Suprapubic skin (tissue), 4 donors: ENCODE measurements at regions not wholly inside any gene's neighbourhood (a gene's known extent, or its start where the extent isn't known, plus 50 kb on each side); places are given as distances from the start of the nearest gene placed in this dataset.

Experiments
- DNase-seq, 2 donors: peaks; one replicate each; pipeline ENCODE4 v3.0.0-alpha.2; 2019; ENCODE audit warnings: low spot score in 2 of 2
- H3K27ac ChIP-seq: fragments of 200-600 bp; sonication (generic); one replicate; pipeline ENCODE4 v1.5.1; 2019
- H3K27me3 ChIP-seq: fragments of 200-600 bp; sonication (generic); one replicate; pipeline ENCODE4 v1.5.1; 2019
- H3K36me3 ChIP-seq: fragments of 200-600 bp; sonication (generic); one replicate; pipeline ENCODE4 v1.5.1; 2019
- H3K4me1 ChIP-seq: fragments of 200-600 bp; sonication (generic); one replicate; pipeline ENCODE4 v1.5.1; 2019
- H3K4me3 ChIP-seq: fragments of 200-600 bp; sonication (generic); one replicate; pipeline ENCODE4 v1.5.1; 2019; ENCODE audit warnings: mild to moderate bottlenecking
- H3K9me3 ChIP-seq: fragments of 200-600 bp; sonication (generic); one replicate; pipeline ENCODE4 v1.5.1; 2019
- EP300 ChIP-seq: sonication (generic); formaldehyde crosslinking; IDR thresholded peaks from one replicate; pipeline ENCODE4 v1.6.1; 2017; ENCODE audit warnings: antibody characterized with exemption
- POLR2A ChIP-seq, 2 donors: fragments of 450-650 bp; IDR thresholded peaks; one replicate each; pipeline ENCODE4 v1.6.1; 2017; ENCODE audit warnings: antibody characterized with exemption in 2 of 2, mild to moderate bottlenecking in 2 of 2, moderate library complexity in 2 of 2
- POLR2AphosphoS5 ChIP-seq, 3 donors: sonication (generic); formaldehyde crosslinking; IDR thresholded peaks; one replicate each; pipeline ENCODE4 v1.6.1; 2017; ENCODE audit warnings: antibody characterized with exemption in 3 of 3
- WGBS: methylation state at CpG from one replicate; pipeline ENCODE4 v1.1.5; 2018; 5-methylcytosine and 5-hydroxymethylcytosine counted together
- TF ChIP-seq, protein P1 (sequence below), 2 donors: fragments of 200-600 bp in 1 of 2; fragments of 450-650 bp in 1 of 2; sonication (generic) in 1 of 2; IDR thresholded peaks; one replicate each; pipeline ENCODE4 v1.5.1; 2016 to 2019; ENCODE audit warnings: antibody characterized with exemption in 2 of 2, mild to moderate bottlenecking in 1 of 2, moderate library complexity in 1 of 2

- 43% methylated on average over 9 of the region's 9 CpGs for WGBS
- Histone ChIP-seq H3K4me1 (peaks cover 6% of the 10 kb centered on the region), H3K9me3 (no peaks in the 10 kb centered on the region), H3K27ac (peak overlapping the region; percentile 21), H3K27me3 (no peaks in the 10 kb centered on the region), H3K4me3 (no peak overlapping the region), H3K36me3 (no peaks in the 10 kb centered on the region)
- no peak for DNase-seq
- TF ChIP-seq POLR2A (IDR thresholded peaks at IDR 0.05) (no peak), POLR2AphosphoS5 (IDR thresholded peaks at IDR 0.05) (no peak), EP300 (no peak)
- TF ChIP-seq, protein P1, sequence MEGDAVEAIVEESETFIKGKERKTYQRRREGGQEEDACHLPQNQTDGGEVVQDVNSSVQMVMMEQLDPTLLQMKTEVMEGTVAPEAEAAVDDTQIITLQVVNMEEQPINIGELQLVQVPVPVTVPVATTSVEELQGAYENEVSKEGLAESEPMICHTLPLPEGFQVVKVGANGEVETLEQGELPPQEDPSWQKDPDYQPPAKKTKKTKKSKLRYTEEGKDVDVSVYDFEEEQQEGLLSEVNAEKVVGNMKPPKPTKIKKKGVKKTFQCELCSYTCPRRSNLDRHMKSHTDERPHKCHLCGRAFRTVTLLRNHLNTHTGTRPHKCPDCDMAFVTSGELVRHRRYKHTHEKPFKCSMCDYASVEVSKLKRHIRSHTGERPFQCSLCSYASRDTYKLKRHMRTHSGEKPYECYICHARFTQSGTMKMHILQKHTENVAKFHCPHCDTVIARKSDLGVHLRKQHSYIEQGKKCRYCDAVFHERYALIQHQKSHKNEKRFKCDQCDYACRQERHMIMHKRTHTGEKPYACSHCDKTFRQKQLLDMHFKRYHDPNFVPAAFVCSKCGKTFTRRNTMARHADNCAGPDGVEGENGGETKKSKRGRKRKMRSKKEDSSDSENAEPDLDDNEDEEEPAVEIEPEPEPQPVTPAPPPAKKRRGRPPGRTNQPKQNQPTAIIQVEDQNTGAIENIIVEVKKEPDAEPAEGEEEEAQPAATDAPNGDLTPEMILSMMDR (IDR thresholded peaks at IDR 0.05) = no peak
Observed at GRCh38 chr2:37774976-37775907, 103.8 kb upstream of the CDC42EP3 start.

- TF ChIP-seq, protein P1 (IDR thresholded peaks at IDR 0.05) = no peak
- no peak for TF ChIP-seq EP300
- TF ChIP-seq POLR2AphosphoS5 (IDR thresholded peaks at IDR 0.05) = no peak
- no peak for TF ChIP-seq POLR2A (IDR thresholded peaks at IDR 0.05)
- Histone ChIP-seq H3K4me3 (no peak overlapping the region), H3K4me1 (peaks cover 6% of the 10 kb centered on the region), H3K27ac (peak overlapping the region; percentile 21), H3K9me3 (no peaks in the 10 kb centered on the region), H3K27me3 (no peaks in the 10 kb centered on the region), H3K36me3 (no peaks in the 10 kb centered on the region)
- 18% methylated on average over 3 of the region's 3 CpGs for WGBS
- DNase-seq = no peak
Observed at GRCh38 chr2:37775908-37776250, 104.4 kb upstream of the CDC42EP3 start.

GRCh38 chr2:37776487-37776886 is 105.0 kb upstream of the CDC42EP3 start:
- 47% methylated on average over 3 of the region's 3 CpGs for WGBS
- no peaks in the 10 kb centered on the region for H3K9me3 ChIP-seq
- H3K4me3 ChIP-seq = no peak overlapping the region
- H3K27ac ChIP-seq = no peak overlapping the region
- DNase-seq = no peak
- TF ChIP-seq, protein P1 (IDR thresholded peaks at IDR 0.05) = no peak
- TF ChIP-seq POLR2A (IDR thresholded peaks at IDR 0.05) = no peak
- TF ChIP-seq EP300 = no peak
- no peak for TF ChIP-seq POLR2AphosphoS5 (IDR thresholded peaks at IDR 0.05)
- no peaks in the 10 kb centered on the region for H3K27me3 ChIP-seq
- H3K36me3 ChIP-seq = no peaks in the 10 kb centered on the region
- peaks cover 6% of the 10 kb centered on the region for H3K4me1 ChIP-seq

DNA sequence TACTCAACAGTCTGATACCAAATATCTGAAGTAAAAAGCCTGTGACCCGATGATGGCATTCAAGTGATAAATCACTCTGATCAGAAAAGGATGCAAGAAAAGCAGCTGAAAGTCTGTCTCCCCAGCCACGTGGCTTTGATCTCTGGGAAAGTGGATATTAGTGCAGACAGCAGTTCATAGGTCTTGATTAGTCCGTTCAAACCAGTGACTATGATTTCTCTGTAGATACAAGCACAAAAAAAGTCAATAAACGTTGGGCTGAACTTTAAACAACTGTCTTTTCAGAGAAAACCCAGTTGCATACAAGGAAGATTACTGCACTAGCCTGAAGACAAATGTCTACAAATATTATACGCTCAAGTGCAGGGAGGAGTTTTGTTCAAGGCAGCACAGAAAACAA is 107.7 kb upstream of the CDC42EP3 start:
- H3K4me1 ChIP-seq = peaks cover 6% of the 10 kb centered on the region
- no peak overlapping the region for H3K4me3 ChIP-seq
- H3K27ac ChIP-seq = no peak overlapping the region
- no peaks in the 10 kb centered on the region for H3K27me3 ChIP-seq
- no peak for DNase-seq
- 74% methylated on average over 5 of the region's 5 CpGs for WGBS
- no peaks in the 10 kb centered on the region for H3K9me3 ChIP-seq
- TF ChIP-seq POLR2A (IDR thresholded peaks at IDR 0.05) (no peak), EP300 (no peak), POLR2AphosphoS5 (IDR thresholded peaks at IDR 0.05) (no peak)
- TF ChIP-seq, protein P1 (IDR thresholded peaks at IDR 0.05) = no peak
- H3K36me3 ChIP-seq = no peaks in the 10 kb centered on the region

- Histone ChIP-seq H3K4me3 (no peak overlapping the region), H3K4me1 (peaks cover 6% of the 10 kb centered on the region), H3K27ac (no peak overlapping the region), H3K36me3 (no peaks in the 10 kb centered on the region), H3K9me3 (no peaks in the 10 kb centered on the region), H3K27me3 (no peaks in the 10 kb centered on the region)
- no peak for DNase-seq
- no peak for TF ChIP-seq POLR2AphosphoS5 (IDR thresholded peaks at IDR 0.05)
- TF ChIP-seq, protein P1 (IDR thresholded peaks at IDR 0.05) = no peak
- no peak for TF ChIP-seq POLR2A (IDR thresholded peaks at IDR 0.05)
- TF ChIP-seq EP300 = no peak
- WGBS = 81% methylated on average over 2 of the region's 2 CpGs
Observed at GRCh38 chr2:37779611-37780386, 108.4 kb upstream of the CDC42EP3 start.
